GM12892 (cell line): ENCODE measurements at regions not wholly inside any gene's neighbourhood (a gene's known extent, or its start where the extent isn't known, plus 50 kb on each side); places are given as distances from the start of the nearest gene placed in this dataset.

Source experiments
- POLR2A ChIP-seq: IDR thresholded peaks from 2 replicates; pipeline ENCODE4 v1.6.1; 2011; ENCODE audit warnings: low read depth, low read length, control low read depth
- POLR2AphosphoS5 ChIP-seq: IDR thresholded peaks from 2 replicates; pipeline ENCODE4 v1.6.1; 2011; ENCODE audit warnings: low read depth, low read length, control low read depth
- TAF1 ChIP-seq: IDR thresholded peaks from 2 replicates; pipeline ENCODE4 v1.6.1; 2011; ENCODE audit warnings: low read depth, mild to moderate bottlenecking, control low read depth, low read length, borderline replicate concordance

DNA sequence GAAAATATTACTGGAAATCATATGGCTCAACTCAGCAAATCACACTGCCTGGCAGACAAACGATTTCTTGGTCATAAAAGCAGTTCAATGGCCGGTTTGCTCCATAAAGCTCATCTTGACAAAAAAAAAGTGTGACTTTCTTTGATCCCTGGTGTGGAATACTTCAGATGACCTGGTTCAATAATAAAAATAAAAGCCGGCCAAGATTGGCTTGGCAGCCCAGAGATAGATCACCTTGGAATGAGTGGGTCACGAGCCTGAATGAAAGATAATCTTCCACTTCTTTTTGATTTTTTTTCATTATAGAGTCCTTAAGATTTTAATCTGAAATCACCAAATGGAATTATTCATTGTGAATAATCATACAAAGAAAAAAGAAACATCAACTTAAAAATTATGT is 445.3 kb upstream of the CITED2 start:
- TF ChIP-seq TAF1 (no peak), POLR2A (no peak), POLR2AphosphoS5 (no peak)
